OCI-M2 (cell line): ENCODE measurements at regions not wholly inside any gene's neighbourhood (a gene's known extent, or its start where the extent isn't known, plus 50 kb on each side); places are given as distances from the start of the nearest gene placed in this dataset.

ENCODE experiments used
- DNase-seq: peaks from one replicate; lab custom pipeline; 2025; ENCODE audit not compliant: unreplicated experiment; lab: John Stamatoyannopoulos, UW

DNA sequence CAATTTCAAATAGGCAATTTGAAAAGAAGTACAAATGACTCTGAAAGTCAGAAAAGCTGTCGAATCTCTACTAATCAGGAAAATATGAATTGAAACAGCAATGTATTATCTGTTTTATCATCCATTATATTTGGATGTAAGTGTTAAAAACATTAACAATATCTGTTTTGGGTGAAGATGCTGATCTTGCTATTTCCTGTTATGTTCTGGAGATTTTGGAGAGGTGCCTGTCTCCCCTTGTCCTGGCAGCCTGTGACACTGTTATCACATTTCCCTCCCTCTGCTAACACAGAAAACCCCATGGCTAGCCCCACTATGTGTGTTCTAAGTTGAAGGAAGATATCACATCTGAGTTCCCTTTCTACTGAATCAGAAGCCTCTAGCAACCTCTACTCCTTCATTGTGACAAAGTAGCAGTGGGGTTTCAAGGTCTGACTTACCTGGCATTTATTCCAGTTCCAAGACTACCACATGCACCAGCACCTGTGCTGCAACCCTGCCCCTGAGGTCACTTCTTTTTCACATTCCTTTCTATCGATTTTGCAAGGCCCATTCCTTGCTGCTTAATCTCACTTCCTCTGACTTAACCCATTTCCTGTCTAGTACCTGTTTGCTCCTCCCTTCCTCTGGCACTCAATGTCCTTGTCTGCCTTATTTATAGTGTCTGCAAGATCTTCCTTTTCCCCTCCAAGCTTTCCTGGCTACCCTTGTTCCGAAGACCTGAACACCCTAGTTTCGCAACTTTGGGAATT is 95.5 kb upstream of the COL8A1 start:
- DNase-seq, result no peak

DNA sequence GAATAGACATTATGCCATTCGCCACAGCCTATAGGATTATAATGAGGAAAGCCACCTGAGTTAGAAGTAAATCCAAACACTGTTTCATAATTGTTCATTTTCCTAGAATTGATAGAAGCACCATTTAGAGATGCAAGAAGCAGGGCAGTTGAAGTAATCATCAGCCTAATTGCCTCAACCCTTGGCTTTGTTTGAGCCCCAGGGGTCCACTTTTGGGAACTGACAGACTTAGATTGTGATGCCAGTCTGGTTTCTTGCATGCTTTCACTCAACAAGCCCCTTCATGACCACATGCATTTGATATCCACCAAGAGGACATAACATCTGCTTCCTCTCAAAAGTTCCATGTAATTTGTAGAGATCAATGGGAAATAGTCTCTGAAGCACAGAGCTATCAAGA is 97.2 kb upstream of the COL8A1 start:
- DNase-seq, result no peak

DNA sequence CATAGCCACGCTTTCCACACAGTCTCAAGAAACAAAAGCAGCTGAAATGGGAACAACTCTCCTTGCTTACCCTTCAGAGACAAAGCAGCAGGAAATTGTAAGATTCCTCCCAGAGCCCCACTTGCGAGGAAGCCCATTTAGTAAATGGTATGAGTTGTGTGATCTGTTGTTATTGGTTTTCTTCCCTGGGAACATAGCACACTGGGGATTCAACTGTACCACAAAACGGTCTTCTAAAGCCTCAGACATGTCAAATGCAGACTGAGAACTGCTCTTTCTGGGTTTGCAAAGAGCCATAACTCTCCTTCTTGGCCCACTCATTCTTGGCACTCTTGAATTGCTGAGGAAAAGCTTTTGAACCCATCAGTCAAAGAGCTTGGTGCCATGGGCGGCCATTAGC is 101.0 kb upstream of the COL8A1 start:
- DNase-seq, result no peak

DNA sequence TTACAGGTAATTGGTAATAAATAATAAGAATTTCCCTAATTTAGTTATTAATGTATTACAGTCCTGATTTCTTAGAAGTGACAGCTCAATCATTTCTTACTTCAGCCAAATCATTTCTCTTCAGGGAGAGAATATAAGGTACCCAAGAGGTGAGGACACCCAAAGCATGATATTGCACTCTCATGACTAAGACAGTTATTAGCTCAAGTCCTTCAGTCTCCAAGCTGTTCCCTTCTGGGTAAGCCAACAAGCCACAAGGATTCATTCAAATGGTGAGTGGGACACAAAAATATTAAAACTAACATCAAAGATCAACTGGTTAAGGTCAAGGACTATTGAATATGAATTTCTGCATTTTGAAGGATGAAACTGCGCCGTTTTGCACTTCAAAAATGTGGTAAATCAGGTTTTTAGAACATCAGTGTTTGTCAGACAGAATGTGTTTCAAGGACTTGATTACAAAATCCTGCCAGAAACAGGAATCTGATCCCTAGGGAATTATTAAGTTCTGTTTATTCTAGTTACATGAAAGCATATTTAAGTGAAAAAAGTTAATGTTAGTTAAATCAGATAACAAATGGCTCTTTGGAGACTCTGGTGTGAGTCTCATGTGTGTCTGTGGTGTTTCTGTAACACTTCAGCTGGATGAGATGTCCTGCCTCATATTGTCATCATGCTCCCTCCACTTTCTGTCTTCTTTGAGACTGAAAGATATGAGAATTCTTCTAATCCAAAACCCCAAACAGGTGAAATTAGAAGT is 101.7 kb upstream of the COL8A1 start:
- DNase-seq, result no peak

- DNase-seq, result no peak
Measured at GRCh38 chr3:99534951-99535704, 103.3 kb upstream of the COL8A1 start.

DNA sequence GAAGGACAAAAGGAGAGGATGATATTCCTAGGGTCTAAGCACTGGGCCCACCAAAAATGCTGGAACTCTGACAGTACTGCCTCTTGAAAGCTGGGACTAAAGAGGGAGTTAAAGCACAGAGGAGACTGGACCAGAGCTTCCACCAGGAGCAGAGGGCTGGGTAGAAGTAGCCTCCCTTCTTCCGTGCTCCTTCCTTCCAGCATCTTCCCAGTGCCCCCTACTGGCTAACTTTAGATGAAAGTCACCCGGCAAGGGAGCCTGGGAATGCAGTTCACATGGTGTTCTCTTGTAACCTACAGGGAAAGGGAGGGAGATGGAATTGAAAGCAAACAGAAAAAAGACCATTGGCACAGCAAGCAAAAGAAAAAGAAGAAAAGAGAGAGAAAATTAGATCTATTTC is 106.1 kb upstream of the COL8A1 start:
- no peak for DNase-seq

GRCh38 chr3:99529265-99529664 is 109.1 kb upstream of the COL8A1 start:
- no peak for DNase-seq

DNA sequence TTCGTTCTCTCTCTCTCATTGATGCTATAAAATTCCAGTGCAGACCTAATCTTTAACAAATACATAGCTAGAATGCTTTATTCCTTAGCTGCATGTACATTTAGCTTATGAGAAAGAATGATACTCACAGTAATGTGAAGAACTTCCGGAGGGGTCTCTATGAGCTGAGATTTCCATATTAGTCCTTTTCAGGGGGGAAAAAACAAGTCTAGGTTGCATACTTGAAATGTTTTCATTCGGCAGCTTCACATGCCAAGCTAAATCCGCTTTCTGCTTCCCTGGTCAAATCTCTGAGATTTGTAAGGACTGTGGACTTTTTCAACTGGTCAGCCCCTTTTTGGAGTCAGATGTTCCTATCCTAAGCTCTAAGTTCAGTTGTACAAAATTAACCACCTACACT is 111.5 kb upstream of the COL8A1 start:
- DNase-seq, result no peak

DNA sequence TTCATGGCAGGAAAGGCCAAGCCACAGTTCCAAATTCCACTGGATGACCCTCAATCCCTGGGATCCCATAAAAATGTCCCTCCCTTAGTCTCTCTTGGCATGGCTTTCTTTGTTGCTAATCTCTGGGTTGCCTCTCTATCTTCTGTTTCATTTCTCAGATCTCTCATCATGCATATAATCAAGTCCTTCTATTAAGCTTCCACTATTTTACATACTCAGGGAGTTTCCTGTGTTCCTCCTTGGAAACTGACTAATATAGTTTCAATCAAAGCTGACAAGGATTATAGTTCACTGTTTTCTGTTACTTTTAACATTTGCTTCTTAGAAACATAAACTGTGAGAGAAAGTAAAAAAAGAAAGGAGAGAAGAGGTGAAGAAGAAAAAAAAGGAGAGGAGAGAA is 113.8 kb upstream of the COL8A1 start:
- no peak for DNase-seq

DNA sequence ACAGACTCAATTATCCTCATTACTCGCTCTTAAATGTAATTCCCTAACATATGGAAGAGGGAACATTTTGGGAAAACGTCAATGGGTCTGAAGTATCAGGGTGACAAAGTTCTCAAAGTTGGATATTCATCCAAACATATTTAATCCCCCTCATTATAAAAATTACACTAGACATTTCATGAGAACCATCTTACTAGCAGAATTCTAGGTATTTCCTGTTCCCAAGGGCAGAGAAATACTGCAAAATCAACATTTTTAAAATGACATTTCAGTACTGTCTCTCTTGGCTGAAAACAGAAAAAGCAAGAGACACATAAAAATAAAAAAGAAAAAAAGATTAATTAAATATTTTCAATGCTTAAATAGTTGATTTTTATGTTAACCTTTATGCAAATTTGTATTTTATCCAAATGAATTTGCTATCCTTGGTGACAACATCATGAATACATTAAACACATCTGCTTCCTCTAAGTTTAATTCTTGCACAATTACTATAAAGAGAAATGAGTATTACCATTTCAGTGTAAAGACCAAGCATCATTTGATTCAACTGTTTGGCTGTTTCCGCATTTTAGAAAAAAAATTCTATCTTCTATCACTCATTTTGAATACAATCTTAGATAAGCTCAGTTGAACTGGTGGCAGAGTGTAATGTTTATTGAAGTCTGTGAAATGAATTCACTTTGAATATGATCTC is 114.8 kb upstream of the COL8A1 start:
- no peak for DNase-seq

DNA sequence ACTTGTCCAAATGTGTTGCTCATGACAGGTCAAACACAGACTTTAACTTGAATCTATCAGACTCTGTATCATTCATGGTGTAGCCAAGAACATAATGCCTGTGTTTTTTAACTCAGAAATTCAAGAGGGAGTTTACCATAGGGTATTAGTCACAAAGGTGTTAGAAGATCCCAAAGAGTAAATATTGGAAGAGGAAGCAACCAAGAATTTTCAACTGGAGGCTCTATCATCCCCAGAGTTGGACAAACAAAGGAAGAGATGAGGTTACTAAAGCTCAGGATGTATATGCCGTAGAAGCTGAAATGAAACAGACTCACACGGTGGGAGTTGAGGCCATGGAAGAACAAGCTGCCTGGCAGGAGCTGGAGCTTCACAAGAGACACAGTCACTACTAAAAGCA is 116.2 kb upstream of the COL8A1 start:
- DNase-seq, result no peak

DNA sequence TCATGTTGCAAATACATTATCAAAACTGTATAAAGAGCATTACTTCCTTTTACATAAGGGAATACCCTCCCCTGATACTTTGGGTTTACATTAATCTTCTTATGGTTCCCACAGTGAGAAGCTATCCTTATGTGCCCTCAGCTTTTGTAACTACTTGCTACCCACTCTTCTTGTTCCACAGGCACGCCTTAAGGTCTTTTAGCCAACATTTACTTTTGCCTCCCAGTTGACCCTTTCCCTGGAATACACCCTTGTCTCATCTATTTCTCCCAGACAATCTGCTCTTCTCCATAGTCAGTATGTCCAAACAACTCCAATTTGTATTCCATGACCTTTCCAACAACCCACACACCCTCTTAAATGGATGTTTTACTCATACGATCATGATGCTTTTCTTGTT is 116.8 kb upstream of the COL8A1 start:
- no peak for DNase-seq

DNA sequence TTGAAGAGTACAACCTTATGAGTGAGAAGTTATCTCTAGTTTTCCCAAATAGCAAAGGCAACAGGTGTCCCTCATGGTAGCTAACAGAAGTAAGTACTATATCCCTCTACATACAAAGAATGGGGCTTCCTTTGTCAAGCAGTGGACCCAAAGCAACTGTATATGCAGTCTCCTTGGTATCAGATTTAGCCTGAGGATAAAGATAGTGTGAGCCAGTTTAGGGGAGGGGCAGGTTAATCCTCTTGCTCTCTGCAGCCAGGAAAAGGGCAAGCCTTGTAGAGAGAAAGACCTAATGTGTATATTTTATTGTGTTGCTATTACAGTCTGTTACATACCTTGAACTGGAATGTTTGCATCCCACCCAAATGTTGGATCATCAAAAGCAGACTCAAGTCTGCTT is 117.9 kb upstream of the COL8A1 start:
- no peak for DNase-seq

DNA sequence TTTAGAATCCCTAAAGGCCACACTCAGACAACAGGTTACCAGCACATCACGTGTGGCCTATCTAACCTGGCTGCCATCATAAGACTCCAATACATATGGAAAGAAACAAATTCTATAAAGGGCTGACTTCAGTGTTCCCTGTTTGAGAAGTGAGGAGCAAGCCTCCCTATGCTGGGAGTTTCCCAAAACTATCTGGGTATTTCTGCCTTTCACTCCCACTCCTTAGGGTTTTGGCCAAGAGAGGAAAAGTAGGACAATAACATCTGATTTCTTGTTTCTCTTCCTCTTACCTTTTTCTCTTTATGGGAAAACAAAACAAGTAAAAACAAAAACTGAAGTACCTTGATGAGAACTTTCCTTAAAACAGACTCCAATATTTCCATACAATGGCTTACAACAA is 121.5 kb upstream of the COL8A1 start:
- no peak for DNase-seq

- DNase-seq, result no peak
Measured at GRCh38 chr3:99515891-99516290, 122.5 kb upstream of the COL8A1 start.

- DNase-seq, result no peak
Measured at GRCh38 chr3:99509224-99509623, 129.2 kb upstream of the COL8A1 start.

DNA sequence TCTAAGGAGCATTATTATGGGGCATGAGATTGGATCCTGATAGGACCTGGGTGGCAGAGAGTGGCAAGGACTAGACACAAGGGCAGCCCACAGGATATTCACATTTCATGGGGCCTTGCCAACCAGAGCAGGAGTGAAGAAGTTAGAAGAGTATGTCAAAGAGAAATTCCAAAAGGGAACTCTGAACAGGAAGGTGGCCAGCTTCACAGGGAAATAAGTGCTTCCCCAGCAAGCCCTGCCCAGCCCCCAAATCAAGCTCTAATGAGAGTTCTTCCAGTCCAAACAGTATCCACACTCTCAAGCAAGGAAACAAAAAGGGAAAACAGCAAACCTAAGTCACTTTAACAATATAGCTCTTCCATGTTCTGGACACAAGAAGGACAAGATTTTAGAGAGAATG is 130.2 kb upstream of the COL8A1 start:
- DNase-seq, result no peak

DNA sequence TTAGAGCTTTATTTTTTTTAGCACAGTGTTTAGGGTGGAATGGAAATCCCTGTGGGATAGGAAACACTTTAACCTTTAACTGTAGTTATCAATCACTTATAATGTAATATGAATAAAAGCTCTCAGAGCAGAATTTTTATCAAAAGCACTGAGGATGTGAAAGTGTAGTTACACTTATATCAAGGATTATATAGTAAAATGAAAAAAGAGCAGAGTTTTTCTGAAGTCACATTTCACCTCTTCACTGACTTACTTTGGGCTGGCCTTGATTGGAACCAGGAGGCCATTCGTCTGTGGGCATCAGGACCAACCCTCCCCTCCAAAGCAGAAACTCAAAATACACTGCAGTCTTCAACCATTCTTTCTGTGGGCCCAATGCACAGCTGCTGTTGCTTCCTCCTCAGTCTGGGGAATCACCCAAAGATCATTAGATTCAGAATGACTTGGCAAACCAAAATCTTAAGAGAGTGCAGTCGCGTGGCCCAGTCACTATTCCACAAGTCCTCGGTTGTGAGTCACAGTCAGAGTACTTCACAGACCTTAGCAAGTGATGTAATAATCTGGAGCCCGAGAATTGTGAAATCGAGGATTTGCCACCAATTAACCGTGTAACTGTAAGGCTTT is 132.6 kb upstream of the COL8A1 start:
- no peak for DNase-seq

GRCh38 chr3:99505200-99505599 is 133.2 kb upstream of the COL8A1 start:
- DNase-seq, result no peak

DNA sequence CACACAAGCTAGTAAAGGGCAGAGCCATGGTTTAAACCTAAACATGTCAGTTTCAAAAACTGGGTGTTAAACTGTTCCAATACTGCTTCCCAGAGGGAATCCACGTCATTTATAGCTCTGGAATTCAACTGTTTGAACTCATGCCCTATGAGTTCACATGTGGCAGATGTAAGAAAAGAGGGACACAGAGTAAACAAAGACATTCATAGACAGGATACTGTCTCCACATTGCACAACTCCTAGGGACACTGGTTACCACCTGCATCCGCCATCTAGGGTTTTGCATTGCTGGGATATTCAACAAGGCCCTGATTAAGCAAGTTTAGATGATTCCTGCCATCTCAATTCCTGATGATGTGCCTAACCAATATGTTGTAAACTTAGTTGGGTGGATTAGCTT is 134.1 kb upstream of the COL8A1 start:
- no peak for DNase-seq

DNA sequence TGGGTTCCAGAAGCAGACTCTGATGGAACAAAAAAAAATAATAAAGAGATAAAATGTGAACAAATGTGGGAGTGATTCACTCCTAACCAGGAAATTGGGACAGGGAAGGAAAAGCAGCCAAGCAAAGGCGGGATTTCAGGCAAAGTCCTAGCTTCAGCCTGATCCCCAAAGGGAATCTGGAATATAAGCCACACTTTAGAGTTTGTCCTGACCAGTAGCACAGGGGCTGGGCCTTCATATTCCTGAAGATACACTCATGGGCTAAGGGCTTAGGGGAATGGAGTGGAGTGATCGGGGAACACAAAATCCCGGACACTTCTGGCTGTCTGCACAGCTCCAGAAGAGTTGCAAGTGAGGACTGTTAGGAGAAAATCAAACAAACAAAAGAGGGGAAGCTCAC is 135.0 kb upstream of the COL8A1 start:
- no peak for DNase-seq
